Endothelial cell of umbilical vein (primary cell): ENCODE measurements at regions not wholly inside any gene's neighbourhood (a gene's known extent, or its start where the extent isn't known, plus 50 kb on each side); places are given as distances from the start of the nearest gene placed in this dataset.

Experiments
- BruUV-seq: library from RNA; stranded (reverse); fragments of 400-500 nt; replicated peaks from 2 replicates; lab custom pipeline; 2021; lab: Mats Ljungman, UMichigan
- CTCF ChIA-PET: fragments of 300-600, 350-600 bp; sonication (Branson Sonifier 250); formaldehyde crosslinking; loops from one replicate; lab custom pipeline; 2021; ENCODE audit warnings: antibody characterized with exemption, inconsistent platforms; lab: Charles Lee
- POLR2A ChIA-PET: fragments of 300-600, 350-600 bp; sonication (Branson Sonifier 250); formaldehyde crosslinking; loops from one replicate; lab custom pipeline; 2021; ENCODE audit warnings: antibody characterized with exemption, inconsistent platforms; lab: Charles Lee
- DNase-seq: peaks from one replicate; pipeline ENCODE4 v3.0.0-alpha.2; 2011; ENCODE audit warnings: low read depth, low spot score
- FAIRE-seq: peaks from 2 replicates; lab custom pipeline; 2011; peaks lifted over from hg19 to GRCh38; lab: Jason Lieb, UNC
- H2AFZ ChIP-seq: 2 replicates; pipeline ENCODE4 v1.6.0; 2012; ENCODE audit warnings: low read depth, low read length, control low read depth, inconsistent platforms
- H3K27ac ChIP-seq: 2 replicates; pipeline ENCODE4 v1.5.1; 2011; ENCODE audit warnings: low read depth, mild to moderate bottlenecking, control low read depth, low read length, moderate library complexity; ENCODE audit not compliant: insufficient read depth
- H3K27me3 ChIP-seq, 2 experiments: 2 replicates each; pipeline versions ENCODE4 v1.6.0 to v1.6.1; 2011; ENCODE audit warnings: low read length in 2 of 2, mixed read lengths in 1 of 2; ENCODE audit not compliant: control insufficient read depth in 2 of 2, insufficient read depth in 2 of 2
- H3K36me3 ChIP-seq, 2 experiments: 2 replicates in 1 of 2; 3 replicates in 1 of 2; pipeline ENCODE4 v1.5.1; 2011; ENCODE audit warnings: low read length in 2 of 2, mild to moderate bottlenecking in 1 of 2, moderate library complexity in 1 of 2; ENCODE audit not compliant: control insufficient read depth in 2 of 2, insufficient read depth in 2 of 2; ENCODE audit errors: extremely low read depth in 1 of 2
- H3K4me1 ChIP-seq: 3 replicates; pipeline ENCODE4 v1.5.1; 2011; ENCODE audit warnings: mild to moderate bottlenecking, low read length; ENCODE audit not compliant: control insufficient read depth, insufficient read depth; ENCODE audit errors: extremely low read depth
- H3K4me2 ChIP-seq: 2 replicates; pipeline ENCODE4 v1.6.1; 2011; ENCODE audit warnings: low read length, control low read depth, mixed read lengths; ENCODE audit not compliant: insufficient read depth
- H3K4me3 ChIP-seq, 3 experiments: fragments of 200-600 bp in 1 of 3; sonication (generic), shearing (Covaris generic) in 1 of 3; replicated peaks in 1 of 3; 2 replicates each; pipeline ENCODE4 v1.5.1; 2011 to 2016; ENCODE audit warnings: control low read depth in 3 of 3, low read length in 3 of 3, mild to moderate bottlenecking in 2 of 3, inconsistent platforms in 1 of 3, low read depth in 1 of 3, moderate library complexity in 1 of 3; ENCODE audit not compliant: insufficient read depth in 1 of 3
- H3K79me2 ChIP-seq: 2 replicates; pipeline ENCODE4 v1.6.0; 2012; ENCODE audit warnings: low read length, inconsistent platforms; ENCODE audit not compliant: control insufficient read depth, insufficient read depth
- H3K9ac ChIP-seq: replicated peaks from 2 replicates; pipeline ENCODE3; 2011; ENCODE audit warnings: low read length, control low read depth; ENCODE audit not compliant: insufficient read depth; ENCODE audit errors: extremely low read depth
- H3K9me1 ChIP-seq: replicated peaks from 3 replicates; pipeline ENCODE4 v1.6.0; 2011; ENCODE audit warnings: mild to moderate bottlenecking, low read length; ENCODE audit not compliant: control insufficient read depth, insufficient read depth; ENCODE audit errors: extremely low read depth
- H3K9me3 ChIP-seq: replicated peaks from 2 replicates; pipeline ENCODE4 v1.5.1; 2012; ENCODE audit warnings: low read length, inconsistent platforms; ENCODE audit not compliant: control insufficient read depth, insufficient read depth
- H4K20me1 ChIP-seq: replicated peaks from 2 replicates; pipeline ENCODE3; 2011; ENCODE audit warnings: mild to moderate bottlenecking, low read length; ENCODE audit not compliant: control insufficient read depth, insufficient read depth; ENCODE audit errors: extremely low read depth
- EZH2 ChIP-seq: IDR thresholded peaks from 2 replicates; pipeline ENCODE4 v1.6.1; 2012; ENCODE audit warnings: borderline replicate concordance, low read depth, mild to moderate bottlenecking, moderate library complexity, low read length, inconsistent platforms; ENCODE audit not compliant: severe bottlenecking
- FOS ChIP-seq: IDR thresholded peaks from 2 replicates; pipeline ENCODE4 v1.6.1; 2011; ENCODE audit warnings: mild to moderate bottlenecking, low read length, moderate library complexity, borderline replicate concordance; ENCODE audit not compliant: insufficient read depth
- GATA2 ChIP-seq: IDR thresholded peaks from 2 replicates; pipeline ENCODE4 v1.7.0; 2011; ENCODE audit warnings: low read depth, mild to moderate bottlenecking, moderate library complexity, mixed read lengths, low read length; ENCODE audit not compliant: insufficient read length, insufficient read depth
- JUN ChIP-seq: IDR thresholded peaks from 2 replicates; pipeline ENCODE4 v1.6.1; 2011; ENCODE audit warnings: borderline replicate concordance, low read depth; ENCODE audit not compliant: insufficient read length, insufficient read depth
- MYC ChIP-seq: IDR thresholded peaks from one replicate; pipeline ENCODE4 v1.6.1; 2011; ENCODE audit warnings: mild to moderate bottlenecking, low read depth, low read length
- POLR2A ChIP-seq: IDR thresholded peaks from 2 replicates; pipeline ENCODE4 v1.6.1; 2012; ENCODE audit warnings: low read depth, mild to moderate bottlenecking, control low read depth, low read length
- dilution Hi-C: fragments of 300-500 bp; cut with MboI; formaldehyde crosslinking; loops from one replicate; pipeline ENCODE4 v1.15.0; 2019; ENCODE audit warnings: low sequenced_read_pairs; ENCODE audit not compliant: extremely low pct_ligation_motif_present
- intact Hi-C: fragments of 100-400 bp; cut with micrococcal nuclease; formaldehyde crosslinking; loops from one replicate; pipeline ENCODE4 v1.10.0; 2022
- TF ChIP-seq, protein P1 (sequence below): IDR thresholded peaks from 2 replicates; pipeline ENCODE4 v1.6.1; 2011; ENCODE audit not compliant: insufficient read depth, insufficient read length
- TF ChIP-seq, protein P2 (sequence below), 2 donors: IDR thresholded peaks; 1 replicate in 1 of 2; 2 replicates in 1 of 2; pipeline ENCODE4 v1.5.1; 2011; ENCODE audit warnings: low read length in 2 of 2, mild to moderate bottlenecking in 2 of 2, moderate library complexity in 2 of 2, control low read depth in 1 of 2, inconsistent platforms in 1 of 2, low read depth in 1 of 2; ENCODE audit not compliant: insufficient read depth in 1 of 2; ENCODE audit errors: extremely low read depth in 1 of 2

DNA sequence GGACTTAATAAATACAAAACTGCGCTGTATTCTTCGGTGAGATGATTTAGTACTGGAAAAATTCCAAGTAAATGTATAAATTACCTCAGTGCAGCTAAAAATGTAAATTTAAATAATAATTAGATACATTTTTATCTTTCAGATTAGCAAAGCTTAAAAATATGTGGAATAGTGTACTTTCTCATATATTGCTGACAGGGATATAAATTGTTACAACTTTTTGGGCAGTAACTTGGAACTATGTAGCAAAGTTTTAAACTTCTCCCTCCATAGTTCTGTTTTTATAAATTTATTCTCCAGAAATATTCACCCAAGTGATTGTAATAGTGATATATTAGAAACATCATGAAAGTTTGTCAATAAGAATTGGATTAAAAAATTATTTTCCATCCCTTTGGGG, 384.6 kb upstream of the CITED2 start:
- no peaks in the 10 kb centered on the region for H3K36me3 ChIP-seq
- H3K27ac ChIP-seq, result no peak overlapping the region
- H3K9me1 ChIP-seq, result no peaks in the 10 kb centered on the region
- H3K4me3 ChIP-seq, result no peak overlapping the region
- H3K9ac ChIP-seq, result no peak overlapping the region
- H3K27me3 ChIP-seq, result no peaks in the 10 kb centered on the region
- no peak overlapping the region for H2AFZ ChIP-seq
- no peaks in the 10 kb centered on the region for H4K20me1 ChIP-seq
- BruUV-seq, result no TSS peak
- no peak for FAIRE-seq
- TF ChIP-seq FOS, result no peak
- TF ChIP-seq GATA2, result no peak
- TF ChIP-seq, protein P1, sequence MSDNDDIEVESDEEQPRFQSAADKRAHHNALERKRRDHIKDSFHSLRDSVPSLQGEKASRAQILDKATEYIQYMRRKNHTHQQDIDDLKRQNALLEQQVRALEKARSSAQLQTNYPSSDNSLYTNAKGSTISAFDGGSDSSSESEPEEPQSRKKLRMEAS, result no peak
- no peak for TF ChIP-seq POLR2A
- no peak for TF ChIP-seq EZH2
- no peak for TF ChIP-seq MYC
- peaks cover 21% of the 10 kb centered on the region for H3K4me1 ChIP-seq
- CTCF ChIA-PET, result interaction anchor here (1.3 kb wide), 1 partner anchor 26 kb away, joined by 3 read pairs; no protein-coding TSS in a partner anchor
- H3K9me3 ChIP-seq, result no peaks in the 10 kb centered on the region
- H3K4me2 ChIP-seq, result no peak overlapping the region
- no peak for DNase-seq
- dilution Hi-C loops, result no loop called here
- no peaks in the 10 kb centered on the region for H3K79me2 ChIP-seq
- POLR2A ChIA-PET, result no interaction called here
- intact Hi-C loops, result no loop called here

DNA sequence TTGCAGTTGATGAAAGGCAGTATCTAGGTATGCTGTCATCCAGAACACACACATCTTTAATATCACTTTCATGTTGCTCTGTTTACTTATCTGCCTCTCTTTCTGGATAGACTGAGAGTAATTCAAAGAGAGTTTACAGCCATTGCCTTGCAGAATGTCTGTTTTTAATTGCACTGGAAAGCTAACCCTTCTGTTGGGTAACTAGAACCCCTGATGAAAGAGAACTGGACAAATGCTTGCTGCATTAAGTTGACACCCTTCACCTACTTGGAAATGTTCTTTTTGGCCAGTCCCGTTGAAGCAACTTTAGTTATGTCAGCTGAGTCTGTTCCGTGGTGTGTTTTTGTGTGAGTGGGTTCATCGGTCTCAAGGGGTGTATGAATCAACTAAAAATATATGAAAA, 383.8 kb upstream of the CITED2 start:
- Histone ChIP-seq H3K36me3 (no peaks in the 10 kb centered on the region), H3K4me1 (peaks cover 12% of the 10 kb centered on the region), H3K79me2 (no peaks in the 10 kb centered on the region), H3K4me2 (no peak overlapping the region), H2AFZ (no peak overlapping the region), H3K27ac (no peak overlapping the region), H4K20me1 (no peaks in the 10 kb centered on the region), H3K4me3 (no peak overlapping the region), H3K9me3 (no peaks in the 10 kb centered on the region), H3K9ac (no peak overlapping the region), H3K9me1 (no peaks in the 10 kb centered on the region), H3K27me3 (no peaks in the 10 kb centered on the region)
- BruUV-seq, result no TSS peak
- DNase-seq, result no peak
- POLR2A ChIA-PET, result no interaction called here
- no peak for FAIRE-seq
- TF ChIP-seq, protein P2, sequence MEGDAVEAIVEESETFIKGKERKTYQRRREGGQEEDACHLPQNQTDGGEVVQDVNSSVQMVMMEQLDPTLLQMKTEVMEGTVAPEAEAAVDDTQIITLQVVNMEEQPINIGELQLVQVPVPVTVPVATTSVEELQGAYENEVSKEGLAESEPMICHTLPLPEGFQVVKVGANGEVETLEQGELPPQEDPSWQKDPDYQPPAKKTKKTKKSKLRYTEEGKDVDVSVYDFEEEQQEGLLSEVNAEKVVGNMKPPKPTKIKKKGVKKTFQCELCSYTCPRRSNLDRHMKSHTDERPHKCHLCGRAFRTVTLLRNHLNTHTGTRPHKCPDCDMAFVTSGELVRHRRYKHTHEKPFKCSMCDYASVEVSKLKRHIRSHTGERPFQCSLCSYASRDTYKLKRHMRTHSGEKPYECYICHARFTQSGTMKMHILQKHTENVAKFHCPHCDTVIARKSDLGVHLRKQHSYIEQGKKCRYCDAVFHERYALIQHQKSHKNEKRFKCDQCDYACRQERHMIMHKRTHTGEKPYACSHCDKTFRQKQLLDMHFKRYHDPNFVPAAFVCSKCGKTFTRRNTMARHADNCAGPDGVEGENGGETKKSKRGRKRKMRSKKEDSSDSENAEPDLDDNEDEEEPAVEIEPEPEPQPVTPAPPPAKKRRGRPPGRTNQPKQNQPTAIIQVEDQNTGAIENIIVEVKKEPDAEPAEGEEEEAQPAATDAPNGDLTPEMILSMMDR (IDR thresholded peaks at IDR 0.05; ENCODE audit: extremely low read depth in 1 of 2, insufficient read depth in 1 of 2, low read depth in 1 of 2, low read length in 2 of 2), result no peak
- TF ChIP-seq FOS, result no peak
- TF ChIP-seq, protein P1, result no peak
- TF ChIP-seq EZH2, result no peak
- TF ChIP-seq JUN, result no peak
- no peak for TF ChIP-seq GATA2
- TF ChIP-seq POLR2A, result no peak
- no peak for TF ChIP-seq MYC
- intact Hi-C loops (no loop called here), dilution Hi-C loops (no loop called here)
- CTCF ChIA-PET, result no interaction called here
